H1 (cell line): ENCODE measurements at regions not wholly inside any gene's neighbourhood (a gene's known extent, or its start where the extent isn't known, plus 50 kb on each side); places are given as distances from the start of the nearest gene placed in this dataset.
"Not testable (repeated sequence)": the region's sequence is repeated elsewhere in the genome, so short reads cannot be mapped to it uniquely, and the experiment has no call there.

Experiments used
- CTCF ChIA-PET: fragments of 300-600 bp; sonication (Branson Sonifier 250); formaldehyde crosslinking; loops from one replicate; lab custom pipeline; 2021; ENCODE audit not compliant: partially characterized antibody; lab: Charles Lee
- POLR2A ChIA-PET: fragments of 300-600 bp; sonication (Branson Sonifier 250); formaldehyde crosslinking; loops from one replicate; lab custom pipeline; 2021; ENCODE audit warnings: inconsistent platforms; ENCODE audit not compliant: partially characterized antibody; lab: Charles Lee
- DNase-seq, 2 experiments: peaks; one replicate each; pipeline versions ENCODE4 v3.0.0 to v3.0.0-alpha.2; 2010 to 2022; ENCODE audit warnings: low spot score in 2 of 2, low read depth in 1 of 2, mixed read lengths in 1 of 2
- FAIRE-seq: peaks from 2 replicates; lab custom pipeline; 2011; peaks lifted over from hg19 to GRCh38; lab: Jason Lieb, UNC
- H2AFZ ChIP-seq: 2 replicates; pipeline ENCODE4 v1.8.1; 2012; ENCODE audit warnings: low read length, inconsistent platforms
- H2AK5ac ChIP-seq: 2 replicates; pipeline ENCODE4 v1.6.1; 2013; ENCODE audit warnings: low read depth, low read length
- H2BK120ac ChIP-seq: replicated peaks from 2 replicates; pipeline ENCODE3; 2013; ENCODE audit warnings: low read depth, low read length, inconsistent platforms
- H2BK12ac ChIP-seq: 2 replicates; pipeline ENCODE4 v1.6.1; 2013; ENCODE audit warnings: low read depth, low read length
- H2BK15ac ChIP-seq: 2 replicates; pipeline ENCODE4 v1.6.1; 2013; ENCODE audit warnings: low read length
- H2BK20ac ChIP-seq: 2 replicates; pipeline ENCODE4 v1.6.1; 2013; ENCODE audit warnings: low read length
- H2BK5ac ChIP-seq: 2 replicates; pipeline ENCODE4 v1.6.1; 2013; ENCODE audit warnings: low read depth, low read length
- H3K14ac ChIP-seq: 2 replicates; pipeline ENCODE4 v1.6.1; 2013; ENCODE audit warnings: inconsistent platforms; ENCODE audit not compliant: insufficient read length
- H3K18ac ChIP-seq: 2 replicates; pipeline ENCODE4 v1.6.1; 2013; ENCODE audit warnings: low read length; ENCODE audit errors: extremely low read depth
- H3K23ac ChIP-seq: 2 replicates; pipeline ENCODE4 v1.6.1; 2013; ENCODE audit warnings: inconsistent platforms; ENCODE audit not compliant: insufficient read length
- H3K23me2 ChIP-seq: 2 replicates; pipeline ENCODE4 v1.6.1; 2013; ENCODE audit warnings: low read depth, low read length
- H3K27ac ChIP-seq: 2 replicates; pipeline ENCODE4 v1.6.1; 2011; ENCODE audit warnings: low read depth, low read length, inconsistent platforms
- H3K27me3 ChIP-seq, 4 experiments: replicated peaks in 1 of 4; 1 replicate in 1 of 4; 2 replicates in 3 of 4; pipeline versions ENCODE4 v1.6.1 to v1.8.1; 2011 to 2013; ENCODE audit warnings: low read length in 3 of 4, mild to moderate bottlenecking in 3 of 4, inconsistent platforms in 2 of 4, mixed read lengths in 2 of 4, moderate library complexity in 1 of 4; ENCODE audit not compliant: control insufficient read depth in 3 of 4, insufficient read depth in 3 of 4; ENCODE audit errors: extremely low read depth in 1 of 4
- H3K36me3 ChIP-seq, 4 experiments: 2 replicates each; pipeline versions ENCODE4 v1.6.1 to v1.8.1; 2011 to 2013; ENCODE audit warnings: mild to moderate bottlenecking in 4 of 4, low read length in 3 of 4, moderate library complexity in 2 of 4, control low read depth in 1 of 4, inconsistent platforms in 1 of 4; ENCODE audit not compliant: insufficient read depth in 4 of 4, control insufficient read depth in 2 of 4
- H3K4ac ChIP-seq: replicated peaks from 2 replicates; pipeline ENCODE3; 2013; ENCODE audit warnings: low read length, low read depth, mixed read lengths, inconsistent platforms; ENCODE audit not compliant: insufficient read length
- H3K4me1 ChIP-seq, 4 experiments: replicated peaks in 1 of 4; 1 replicate in 1 of 4; 2 replicates in 3 of 4; pipeline versions ENCODE4 v1.6.1 to v1.8.1; 2011 to 2013; ENCODE audit warnings: low read length in 3 of 4, inconsistent platforms in 2 of 4, mixed read lengths in 1 of 4; ENCODE audit not compliant: insufficient read depth in 4 of 4, control insufficient read depth in 3 of 4
- H3K4me2 ChIP-seq, 2 experiments: 2 replicates each; pipeline versions ENCODE4 v1.6.1 to v1.8.1; 2011 to 2013; ENCODE audit warnings: low read depth in 2 of 2, low read length in 2 of 2, control low read depth in 1 of 2, inconsistent platforms in 1 of 2, mild to moderate bottlenecking in 1 of 2; ENCODE audit not compliant: insufficient read depth in 1 of 2
- H3K4me3 ChIP-seq, 4 experiments: fragments of 200-600, 300-600 bp in 1 of 4; sonication (generic), shearing (Covaris generic), sonication (Bioruptor Twin) in 1 of 4; 2 replicates each; pipeline versions ENCODE4 v1.5.1 to v1.8.1; 2011 to 2016; ENCODE audit warnings: low read length in 4 of 4, low read depth in 3 of 4, control low read depth in 2 of 4, inconsistent platforms in 2 of 4, mild to moderate bottlenecking in 2 of 4, mixed read lengths in 1 of 4, moderate library complexity in 1 of 4; ENCODE audit not compliant: insufficient read depth in 2 of 4; ENCODE audit errors: extremely low read depth in 1 of 4
- H3K56ac ChIP-seq: replicated peaks from 2 replicates; pipeline ENCODE3; 2013; ENCODE audit warnings: low read depth, mild to moderate bottlenecking, mixed read lengths, low read length, inconsistent platforms; ENCODE audit not compliant: insufficient read length
- H3K79me1 ChIP-seq: 2 replicates; pipeline ENCODE4 v1.6.1; 2013; ENCODE audit warnings: low read depth, low read length, control low read depth
- H3K79me2 ChIP-seq, 2 experiments: 2 replicates each; pipeline versions ENCODE4 v1.6.1 to v1.8.1; 2012 to 2013; ENCODE audit warnings: low read length in 2 of 2, mild to moderate bottlenecking in 2 of 2, inconsistent platforms in 1 of 2; ENCODE audit not compliant: insufficient read depth in 2 of 2, control insufficient read depth in 1 of 2
- H3K9ac ChIP-seq, 4 experiments: replicated peaks in 1 of 4; 1 replicate in 1 of 4; 2 replicates in 3 of 4; pipeline versions ENCODE4 v1.6.1 to v1.8.1; 2011 to 2013; ENCODE audit warnings: low read depth in 3 of 4, low read length in 3 of 4, control low read depth in 2 of 4, mild to moderate bottlenecking in 2 of 4, moderate library complexity in 2 of 4, inconsistent platforms in 1 of 4; ENCODE audit errors: extremely low read depth in 1 of 4
- H3K9me3 ChIP-seq, 2 experiments: 2 replicates each; pipeline versions ENCODE4 v1.6.1 to v1.8.1; 2012 to 2013; ENCODE audit warnings: mild to moderate bottlenecking in 2 of 2, moderate library complexity in 2 of 2, control low read depth in 1 of 2, inconsistent platforms in 1 of 2, low read depth in 1 of 2, low read length in 1 of 2, mixed read lengths in 1 of 2; ENCODE audit not compliant: insufficient read depth in 2 of 2
- H4K20me1 ChIP-seq, 2 experiments: replicated peaks in 1 of 2; 2 replicates each; pipeline versions ENCODE3 to v1.8.1; 2011 to 2013; ENCODE audit warnings: inconsistent platforms in 2 of 2, low read length in 2 of 2, mild to moderate bottlenecking in 1 of 2; ENCODE audit not compliant: insufficient read depth in 2 of 2, control insufficient read depth in 1 of 2
- H4K5ac ChIP-seq: 2 replicates; pipeline ENCODE4 v1.6.1; 2013; ENCODE audit warnings: low read length, low read depth, mixed read lengths, inconsistent platforms; ENCODE audit not compliant: insufficient read length
- H4K8ac ChIP-seq: 2 replicates; pipeline ENCODE4 v1.8.0; 2013; ENCODE audit warnings: mild to moderate bottlenecking, moderate library complexity, low read length, inconsistent platforms; ENCODE audit not compliant: insufficient read depth; ENCODE audit errors: extremely low read depth
- H4K91ac ChIP-seq: replicated peaks from 2 replicates; pipeline ENCODE3; 2013; ENCODE audit warnings: low read length, mixed read lengths, inconsistent platforms; ENCODE audit not compliant: insufficient read length
- WGBS, 2 experiments: shearing (Covaris generic) in 1 of 2; methylation state at CpG; one replicate each; pipeline versions ENCODE4 v1.1.6 to v1.1.7; 2013 to 2015; ENCODE audit warnings: low lambda C conversion rate in 2 of 2, mixed read lengths in 2 of 2, inconsistent platforms in 1 of 2, low coverage in 1 of 2, missing lambda C conversion rate in 1 of 2; ENCODE audit not compliant: insufficient replicate concordance in 2 of 2, insufficient coverage in 1 of 2, insufficient read length in 1 of 2; ENCODE audit errors: extremely low coverage in 1 of 2, missing lambda C conversion rate in 1 of 2; 5-methylcytosine and 5-hydroxymethylcytosine counted together

GRCh38 chr2:87237570-87238336 lies 216.1 kb upstream of the PLGLB1 start:
- H3K27me3 ChIP-seq, H4K20me1 ChIP-seq, H3K23me2 ChIP-seq, H2BK12ac ChIP-seq, CTCF ChIA-PET, H2BK20ac ChIP-seq, DNase-seq, H4K8ac ChIP-seq, H3K56ac ChIP-seq, H3K9me3 ChIP-seq, H2BK120ac ChIP-seq, H3K23ac ChIP-seq, H4K5ac ChIP-seq, H2AK5ac ChIP-seq, H2BK5ac ChIP-seq, H3K79me1 ChIP-seq, H3K79me2 ChIP-seq, H3K9ac ChIP-seq, H3K4me1 ChIP-seq, H2BK15ac ChIP-seq, H3K14ac ChIP-seq, H3K18ac ChIP-seq, H3K36me3 ChIP-seq, H3K27ac ChIP-seq, H3K4me3 ChIP-seq, POLR2A ChIA-PET, H3K4me2 ChIP-seq, H4K91ac ChIP-seq, H2AFZ ChIP-seq, H3K4ac ChIP-seq, FAIRE-seq: not testable (repeated sequence)
- WGBS, 2 experiments = 90% methylated on average over 7 of the region's 15 CpGs; no CpG with 5 or more reads in 1 of the 2 experiments
